ENCODE measurements at regions not wholly inside any gene's neighbourhood (a gene's known extent, or its start where the extent isn't known, plus 50 kb on each side); places are given as distances from the start of the nearest gene placed in this dataset.

- no peak for DNase-seq (ENCODE audit: missing footprints)
- ATAC-seq: no peak
- intact Hi-C loops (cut with DNase I): no loop called here
Measured at GRCh38 chr1:69305621-69306020, 262.1 kb upstream of the LRRC7 start.

- intact Hi-C loops (cut with DNase I): no loop called here
- DNase-seq (ENCODE audit: missing footprints) (no peak), ATAC-seq (no peak)
Measured at GRCh38 chr1:69312055-69312732, 255.5 kb upstream of the LRRC7 start.

- no peak for DNase-seq (ENCODE audit: missing footprints)
- ATAC-seq: no peak
- intact Hi-C loops (cut with DNase I): no loop called here
Measured at GRCh38 chr1:69313118-69313517, 254.6 kb upstream of the LRRC7 start.

GRCh38 chr1:69315416-69315815 lies 252.3 kb upstream of the LRRC7 start:
- ATAC-seq: no peak
- no peak for DNase-seq (ENCODE audit: missing footprints)
- intact Hi-C loops (cut with DNase I): no loop called here

GRCh38 chr1:69315823-69316222 lies 251.9 kb upstream of the LRRC7 start:
- intact Hi-C loops (cut with DNase I): no loop called here
- DNase-seq (ENCODE audit: missing footprints) (no peak), ATAC-seq (no peak)

GRCh38 chr1:69319287-69319686 lies 248.4 kb upstream of the LRRC7 start:
- ATAC-seq (no peak), DNase-seq (ENCODE audit: missing footprints) (no peak)

GRCh38 chr1:69320757-69321211 lies 246.9 kb upstream of the LRRC7 start:
- ATAC-seq: no peak
- intact Hi-C loops (cut with DNase I): no loop called here
- DNase-seq (ENCODE audit: missing footprints): no peak

More at GRCh38 chr1:69319287-69319686, 248.4 kb upstream of the LRRC7 start:
- intact Hi-C loops (cut with DNase I): no loop called here

- intact Hi-C loops (cut with DNase I): no loop called here
- DNase-seq (ENCODE audit: missing footprints) (no peak), ATAC-seq (no peak)
Measured at GRCh38 chr1:69321311-69321710, 246.4 kb upstream of the LRRC7 start.

- intact Hi-C loops (cut with DNase I): no loop called here
- DNase-seq (ENCODE audit: missing footprints): no peak
- ATAC-seq: no peak
Measured at GRCh38 chr1:69328186-69328585, 239.5 kb upstream of the LRRC7 start.

- DNase-seq (ENCODE audit: missing footprints): no peak
- ATAC-seq: no peak
- intact Hi-C loops (cut with DNase I): no loop called here
Measured at GRCh38 chr1:69363236-69363635, 204.5 kb upstream of the LRRC7 start.

GRCh38 chr1:69373520-69373919 lies 194.2 kb upstream of the LRRC7 start:
- intact Hi-C loops (cut with DNase I): no loop called here
- ATAC-seq: no peak
- no peak for DNase-seq (ENCODE audit: missing footprints)

- DNase-seq (ENCODE audit: missing footprints) (no peak), ATAC-seq (no peak)
- intact Hi-C loops (cut with DNase I): no loop called here
Measured at GRCh38 chr1:69376408-69376807, 191.3 kb upstream of the LRRC7 start.

- DNase-seq (ENCODE audit: missing footprints) (no peak), ATAC-seq (no peak)
- intact Hi-C loops (cut with DNase I): no loop called here
Measured at GRCh38 chr1:69377507-69377906, 190.2 kb upstream of the LRRC7 start.

- no peak for DNase-seq (ENCODE audit: missing footprints)
- no peak for ATAC-seq
- intact Hi-C loops (cut with DNase I): no loop called here
Measured at GRCh38 chr1:69388044-69388443, 179.7 kb upstream of the LRRC7 start.

- intact Hi-C loops (cut with DNase I): no loop called here
- no peak for DNase-seq (ENCODE audit: missing footprints)
- ATAC-seq: no peak
Measured at GRCh38 chr1:69400128-69400527, 167.6 kb upstream of the LRRC7 start.

GRCh38 chr1:69401879-69402278 lies 165.8 kb upstream of the LRRC7 start:
- no peak for DNase-seq (ENCODE audit: missing footprints)
- no peak for ATAC-seq
- intact Hi-C loops (cut with DNase I): no loop called here

GRCh38 chr1:69403756-69404320 lies 163.9 kb upstream of the LRRC7 start:
- no peak for DNase-seq (ENCODE audit: missing footprints)
- ATAC-seq: no peak
- intact Hi-C loops (cut with DNase I): no loop called here

- no peak for DNase-seq (ENCODE audit: missing footprints)
- no peak for ATAC-seq
- intact Hi-C loops (cut with DNase I): no loop called here
Measured at GRCh38 chr1:69404486-69404885, 163.2 kb upstream of the LRRC7 start.

- ATAC-seq: no peak
- intact Hi-C loops (cut with DNase I): no loop called here
- no peak for DNase-seq (ENCODE audit: missing footprints)
Measured at GRCh38 chr1:69406244-69406643, 161.5 kb upstream of the LRRC7 start.

- no peak for ATAC-seq
- intact Hi-C loops (cut with DNase I): no loop called here
- DNase-seq (ENCODE audit: missing footprints): no peak
Measured at GRCh38 chr1:69409731-69410456, 157.8 kb upstream of the LRRC7 start.

Data from Right ventricle myocardium inferior (tissue), 1 donor.